ENCODE measurements at regions not wholly inside any gene's neighbourhood (a gene's known extent, or its start where the extent isn't known, plus 50 kb on each side); places are given as distances from the start of the nearest gene placed in this dataset.

- H3K4me1 ChIP-seq (replicated peaks; ENCODE audit: insufficient read depth) = no peaks in the 10 kb centered on the region
- H3K9me2 ChIP-seq (ENCODE audit: insufficient read depth) = no peaks in the 10 kb centered on the region
- no peak overlapping the region for H3K27ac ChIP-seq
- H3F3A ChIP-seq (ENCODE audit: insufficient read depth, low read depth) = no peaks in the 10 kb centered on the region
- intact Hi-C loops (cut with micrococcal nuclease; ENCODE audit: unreplicated experiment) = no loop called here
- BruUV-seq (replicated peaks) = no TSS peak
- H3K4me2 ChIP-seq = no peak overlapping the region
- no peaks in the 10 kb centered on the region for H3K79me2 ChIP-seq (ENCODE audit: low read depth)
- H3K9me3 ChIP-seq (ENCODE audit: insufficient read depth, low read depth) = no peaks in the 10 kb centered on the region
- no peaks in the 10 kb centered on the region for H3K36me3 ChIP-seq (ENCODE audit: low read depth)
- no peak overlapping the region for H3K4me3 ChIP-seq
- TF ChIP-seq EZH2 (IDR thresholded peaks at IDR 0.05; ENCODE audit: low read depth) (no peak), CTCF (conservative IDR thresholded peaks at IDR 0.05) (no peak)
- no peaks in the 10 kb centered on the region for H3K27me3 ChIP-seq (ENCODE audit: insufficient read depth, low read depth)
- DNase-seq = no peak
- no peak overlapping the region for H2AFZ ChIP-seq
- POLR2A ChIA-PET (ENCODE audit: unreplicated experiment) = no interaction called here
- no peaks in the 10 kb centered on the region for H4K20me1 ChIP-seq (ENCODE audit: insufficient read depth)
- CTCF ChIA-PET = no interaction called here
These were observed 551.1 kb upstream of the SORCS1 start for GRCh38 chr10:107715565-107715964.

GRCh38 chr10:107708981-107709380 is 544.5 kb upstream of the SORCS1 start:
- Histone ChIP-seq H4K20me1 (ENCODE audit: insufficient read depth) (no peaks in the 10 kb centered on the region), H3K36me3 (ENCODE audit: low read depth) (no peaks in the 10 kb centered on the region), H3K9me2 (ENCODE audit: insufficient read depth) (no peaks in the 10 kb centered on the region), H3K27me3 (ENCODE audit: insufficient read depth, low read depth) (no peaks in the 10 kb centered on the region), H2AFZ (no peak overlapping the region), H3K4me3 (no peak overlapping the region), H3K4me1 (replicated peaks; ENCODE audit: insufficient read depth) (no peaks in the 10 kb centered on the region), H3K27ac (no peak overlapping the region), H3K4me2 (no peak overlapping the region), H3K9me3 (ENCODE audit: insufficient read depth, low read depth) (no peaks in the 10 kb centered on the region), H3F3A (ENCODE audit: insufficient read depth, low read depth) (no peaks in the 10 kb centered on the region), H3K79me2 (ENCODE audit: low read depth) (no peaks in the 10 kb centered on the region)
- TF ChIP-seq EZH2 (IDR thresholded peaks at IDR 0.05; ENCODE audit: low read depth) = no peak
- TF ChIP-seq CTCF (conservative IDR thresholded peaks at IDR 0.05) = no peak
- ChIA-PET CTCF (no interaction called here), POLR2A (ENCODE audit: unreplicated experiment) (no interaction called here)
- no peak for DNase-seq
- intact Hi-C loops (cut with micrococcal nuclease; ENCODE audit: unreplicated experiment) = no loop called here
- BruUV-seq (replicated peaks) = no TSS peak

- BruUV-seq (replicated peaks) = no TSS peak
- Histone ChIP-seq H3K27ac (no peak overlapping the region), H3K9me2 (ENCODE audit: insufficient read depth) (no peaks in the 10 kb centered on the region), H3K4me2 (no peak overlapping the region), H3F3A (ENCODE audit: insufficient read depth, low read depth) (no peaks in the 10 kb centered on the region), H3K36me3 (ENCODE audit: low read depth) (no peaks in the 10 kb centered on the region), H2AFZ (no peak overlapping the region), H3K9me3 (ENCODE audit: insufficient read depth, low read depth) (no peaks in the 10 kb centered on the region), H3K4me3 (no peak overlapping the region), H3K4me1 (replicated peaks; ENCODE audit: insufficient read depth) (no peaks in the 10 kb centered on the region), H4K20me1 (ENCODE audit: insufficient read depth) (no peaks in the 10 kb centered on the region), H3K79me2 (ENCODE audit: low read depth) (no peaks in the 10 kb centered on the region), H3K27me3 (ENCODE audit: insufficient read depth, low read depth) (no peaks in the 10 kb centered on the region)
- POLR2A ChIA-PET (ENCODE audit: unreplicated experiment) = no interaction called here
- no peak for DNase-seq
- no peak for TF ChIP-seq CTCF (conservative IDR thresholded peaks at IDR 0.05)
- no peak for TF ChIP-seq EZH2 (IDR thresholded peaks at IDR 0.05; ENCODE audit: low read depth)
- CTCF ChIA-PET = no interaction called here
- intact Hi-C loops (cut with micrococcal nuclease; ENCODE audit: unreplicated experiment) = no loop called here
These were observed 541.7 kb upstream of the SORCS1 start for GRCh38 chr10:107706096-107706725.

Data from PC-9 (cell line).